Astrocyte of the hippocampus (primary cell): ENCODE measurements at regions not wholly inside any gene's neighbourhood (a gene's known extent, or its start where the extent isn't known, plus 50 kb on each side); places are given as distances from the start of the nearest gene placed in this dataset.
"Not testable (repeated sequence)": the region's sequence is repeated elsewhere in the genome, so short reads cannot be mapped to it uniquely, and the experiment has no call there.

Source experiments
- DNase-seq: peaks from one replicate; pipeline ENCODE4 v3.0.0; 2011; ENCODE audit warnings: low read depth, low spot score

DNA sequence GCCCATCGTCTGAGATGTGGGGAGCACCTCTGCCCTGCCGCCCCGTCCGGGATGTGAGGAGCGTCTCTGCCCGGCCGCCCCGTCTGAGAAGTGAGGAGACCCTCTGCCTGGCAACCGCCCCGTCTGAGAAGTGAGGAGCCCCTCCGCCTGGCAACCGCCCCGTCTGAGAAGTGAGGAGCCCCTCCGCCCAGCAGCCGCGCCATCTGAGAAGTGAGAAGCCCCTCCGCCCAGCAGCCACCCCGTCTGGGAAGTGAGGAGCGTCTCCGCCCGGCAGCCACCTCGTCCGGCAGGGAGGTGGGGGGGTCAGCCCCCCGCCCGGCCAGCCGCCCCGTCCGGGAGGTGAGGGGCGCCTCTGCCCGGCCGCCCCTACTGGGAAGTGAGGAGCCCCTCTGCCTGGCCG lies 267.2 kb downstream of the MEF2C start:
- not testable (repeated sequence) for DNase-seq

GRCh38 chr5:88613051-88613450 lies 269.9 kb downstream of the MEF2C start:
- no peak for DNase-seq

- no peak for DNase-seq
Observed at GRCh38 chr5:88610586-88610985, 272.4 kb downstream of the MEF2C start.

DNA sequence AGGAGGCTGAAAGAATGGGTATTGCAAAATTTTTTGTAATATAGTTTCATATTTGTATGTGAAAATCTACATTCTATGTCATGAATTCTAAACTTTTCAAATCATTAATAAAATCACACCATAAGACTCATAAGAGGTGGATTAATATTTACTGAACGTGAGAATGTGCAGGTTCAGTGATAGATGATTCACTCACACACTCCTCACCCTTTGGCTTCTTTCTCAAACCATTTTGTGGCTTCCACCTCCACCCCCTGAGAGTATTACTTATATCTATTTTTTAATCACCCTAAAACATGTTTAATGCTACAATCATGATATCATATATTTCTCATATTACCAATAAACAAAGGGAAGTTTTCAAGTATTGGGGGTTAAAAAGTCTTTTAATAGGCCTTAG lies 275.5 kb downstream of the MEF2C start:
- DNase-seq: no peak

DNA sequence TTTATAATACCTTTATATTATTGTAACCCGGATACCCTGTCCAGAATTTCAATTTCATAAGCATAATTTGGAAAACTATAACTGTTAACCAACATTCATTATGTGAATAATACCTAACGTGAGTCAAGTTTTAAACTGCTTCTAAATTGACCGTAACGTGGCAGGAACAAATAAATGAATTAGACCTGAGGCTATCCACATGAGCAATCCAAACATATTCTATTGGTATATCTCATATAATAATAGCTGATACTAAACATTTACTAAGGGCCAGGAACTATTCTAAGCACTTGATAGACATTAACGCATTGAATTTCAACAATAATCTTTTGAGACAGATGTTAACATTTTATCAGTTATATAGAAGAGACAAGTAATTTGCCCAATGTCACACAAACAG lies 276.4 kb downstream of the MEF2C start:
- DNase-seq: no peak

DNA sequence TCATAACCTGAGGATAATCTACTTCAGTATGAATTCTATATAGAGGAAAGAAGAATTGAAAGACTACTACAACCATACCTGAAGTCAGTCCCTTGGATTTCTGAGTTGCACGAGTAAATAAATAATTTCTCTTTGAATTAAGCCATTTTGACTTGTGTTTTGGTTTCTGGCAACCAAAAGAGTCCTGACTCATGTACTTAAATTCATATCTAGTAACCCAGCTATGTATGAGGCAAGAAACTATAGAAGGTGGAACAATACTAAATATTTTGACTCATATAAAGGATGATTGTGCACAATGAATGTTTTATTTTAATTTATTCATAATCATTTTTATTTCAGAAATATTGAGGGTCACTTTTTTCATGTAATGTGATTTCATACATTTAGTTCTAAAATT lies 276.8 kb downstream of the MEF2C start:
- DNase-seq: no peak

- DNase-seq: no peak
Observed at GRCh38 chr5:88602584-88602983, 280.4 kb downstream of the MEF2C start.

- DNase-seq: no peak
Observed at GRCh38 chr5:88594441-88594840, 288.5 kb downstream of the MEF2C start.

DNA sequence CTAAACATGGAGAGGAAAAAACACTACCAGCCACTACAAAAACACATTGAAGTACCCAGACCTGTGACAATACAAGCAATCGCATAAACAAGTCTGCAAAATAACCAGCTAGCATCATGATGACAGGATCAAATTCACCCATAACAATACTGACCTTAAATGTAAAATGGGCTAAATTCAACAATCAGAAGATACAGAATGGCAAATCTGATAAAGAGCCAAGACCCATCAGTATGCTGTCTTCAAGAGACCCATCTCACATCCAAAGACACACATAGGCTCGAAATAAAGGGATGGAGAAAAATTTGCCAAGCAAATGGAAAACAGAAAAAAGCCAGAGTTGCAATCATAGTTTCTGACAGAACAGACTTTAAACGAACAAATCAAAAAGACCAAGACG lies 294.4 kb downstream of the MEF2C start:
- no peak for DNase-seq

GRCh38 chr5:88583471-88583870 lies 299.5 kb downstream of the MEF2C start:
- DNase-seq: no peak

DNA sequence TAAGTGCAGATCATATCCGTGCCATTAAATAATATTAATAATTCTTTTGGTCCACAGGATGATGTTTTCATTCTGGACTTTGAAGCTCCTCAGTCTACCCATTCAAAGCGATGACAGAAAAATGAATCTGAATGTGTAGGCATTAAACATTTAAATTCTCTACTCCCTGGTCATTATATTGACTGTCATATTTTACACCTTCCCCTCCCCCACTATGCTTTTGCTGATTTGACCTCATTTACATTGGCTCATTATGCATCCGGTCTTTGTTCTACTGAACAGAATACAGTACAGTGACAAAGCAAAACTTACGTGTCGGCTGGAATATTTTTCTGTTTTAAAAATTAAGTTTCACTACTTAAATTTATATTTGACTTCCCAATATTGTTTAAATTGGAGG lies 289.7 kb upstream of the TMEM161B start:
- no peak for DNase-seq

DNA sequence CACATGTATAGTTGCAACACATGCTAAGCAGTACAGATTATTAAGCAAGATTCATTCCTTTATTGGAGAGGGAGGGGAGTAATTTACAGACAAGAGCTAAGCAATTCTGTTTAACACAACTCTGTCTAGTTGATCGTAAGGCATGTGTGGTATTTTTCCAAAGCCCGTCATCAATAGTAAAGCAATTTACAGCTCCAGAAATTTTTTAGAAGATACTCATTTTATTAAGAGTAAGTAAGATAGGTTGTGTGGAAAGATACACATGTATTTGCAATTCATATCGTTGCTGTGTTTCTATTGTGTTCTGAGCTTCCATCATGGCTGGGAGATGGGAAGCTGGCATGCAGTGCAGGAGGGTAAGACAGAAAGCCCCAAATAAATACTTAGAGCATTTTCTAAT lies 289.2 kb upstream of the TMEM161B start:
- DNase-seq: no peak

GRCh38 chr5:88557131-88557530 lies 288.5 kb upstream of the TMEM161B start:
- no peak for DNase-seq

- peak; percentile 75 for DNase-seq
Observed at GRCh38 chr5:88556406-88556805, 287.8 kb upstream of the TMEM161B start.

DNA sequence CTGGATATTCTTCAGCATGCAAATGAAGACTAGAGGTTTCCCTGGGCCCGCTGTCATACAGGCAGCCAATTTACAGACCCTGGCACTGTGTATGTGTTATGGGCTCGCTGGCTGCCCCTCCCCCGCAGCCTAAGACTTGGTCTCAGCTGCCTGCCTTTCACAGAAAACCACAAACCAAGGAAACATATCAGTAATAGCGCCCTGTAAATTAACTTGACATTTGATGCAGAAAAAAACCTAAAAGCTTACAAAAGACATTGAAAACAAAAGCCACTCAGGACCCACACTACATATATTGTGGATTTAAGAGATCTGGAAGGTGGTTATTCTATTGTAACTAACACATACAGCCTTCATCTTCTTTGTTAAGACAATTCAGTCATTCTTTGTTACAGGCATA lies 287.0 kb upstream of the TMEM161B start:
- DNase-seq: peak; percentile 85

DNA sequence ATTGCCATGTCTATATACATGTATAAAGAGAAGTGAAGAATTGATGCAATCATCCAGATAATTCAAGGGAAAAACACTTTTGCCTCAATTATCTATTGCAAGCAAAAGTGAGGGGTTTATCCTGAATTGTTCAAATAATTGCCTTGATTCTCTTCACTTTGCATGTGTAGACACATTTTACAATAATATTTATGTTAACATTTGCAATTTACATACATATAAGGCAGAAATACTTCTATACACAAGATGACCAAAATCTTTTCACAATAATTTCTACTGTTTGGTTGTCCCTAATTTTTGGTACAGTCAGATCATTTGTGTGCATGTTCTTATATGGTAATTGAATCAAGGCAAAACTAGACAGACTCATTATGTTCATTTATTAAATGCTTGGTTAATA lies 285.3 kb upstream of the TMEM161B start:
- DNase-seq: no peak

DNA sequence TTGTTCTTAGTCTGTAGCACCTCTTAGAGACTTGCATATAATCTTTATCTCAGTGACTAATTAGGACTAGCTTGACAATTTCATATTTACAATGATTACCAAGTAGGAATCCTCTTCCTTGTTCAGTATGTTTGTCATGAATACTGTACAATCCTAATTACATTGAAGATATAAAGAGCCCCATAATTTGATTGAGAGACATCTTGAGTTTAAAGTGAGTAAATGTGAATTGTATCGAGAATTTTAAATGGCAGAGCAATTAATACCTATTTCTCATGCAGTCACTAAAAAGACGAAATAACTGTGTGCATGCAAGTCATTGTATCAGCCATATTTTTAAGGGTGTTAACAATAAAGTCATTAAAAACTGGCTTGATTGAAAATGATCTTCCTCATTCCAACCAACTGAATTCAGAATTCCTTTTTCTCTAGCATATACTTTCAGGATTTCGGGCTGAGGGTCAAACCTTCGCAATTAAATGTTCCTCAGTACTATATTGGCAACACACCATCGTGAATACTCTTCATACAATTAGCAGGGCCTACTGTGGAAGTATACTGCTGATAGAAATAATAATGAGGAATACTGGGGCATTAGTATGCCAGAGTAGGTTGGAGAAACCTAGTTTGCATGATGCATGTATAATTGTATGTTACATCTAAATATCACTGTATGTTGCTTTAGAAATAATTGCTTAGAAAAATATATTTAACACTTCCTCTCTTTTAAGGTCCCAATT lies 284.7 kb upstream of the TMEM161B start:
- no peak for DNase-seq

DNA sequence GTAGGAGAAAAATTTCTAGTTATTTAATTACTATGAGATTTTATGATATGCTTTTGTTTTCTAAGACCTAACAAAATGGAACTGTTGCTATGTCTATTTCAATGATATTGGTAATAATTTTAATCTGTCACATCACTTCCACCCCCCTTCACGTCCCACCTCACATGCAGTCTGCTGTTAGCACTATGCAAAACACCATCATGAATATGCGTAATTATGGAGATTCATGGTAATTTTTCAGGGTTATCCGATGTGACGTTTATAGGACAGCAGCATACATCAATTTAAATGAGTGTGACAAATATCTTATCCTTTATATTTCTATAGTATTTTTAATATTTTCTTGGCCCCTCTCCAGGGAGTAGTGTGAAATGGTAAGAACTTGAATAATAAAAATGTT lies 283.8 kb upstream of the TMEM161B start:
- DNase-seq: no peak

DNA sequence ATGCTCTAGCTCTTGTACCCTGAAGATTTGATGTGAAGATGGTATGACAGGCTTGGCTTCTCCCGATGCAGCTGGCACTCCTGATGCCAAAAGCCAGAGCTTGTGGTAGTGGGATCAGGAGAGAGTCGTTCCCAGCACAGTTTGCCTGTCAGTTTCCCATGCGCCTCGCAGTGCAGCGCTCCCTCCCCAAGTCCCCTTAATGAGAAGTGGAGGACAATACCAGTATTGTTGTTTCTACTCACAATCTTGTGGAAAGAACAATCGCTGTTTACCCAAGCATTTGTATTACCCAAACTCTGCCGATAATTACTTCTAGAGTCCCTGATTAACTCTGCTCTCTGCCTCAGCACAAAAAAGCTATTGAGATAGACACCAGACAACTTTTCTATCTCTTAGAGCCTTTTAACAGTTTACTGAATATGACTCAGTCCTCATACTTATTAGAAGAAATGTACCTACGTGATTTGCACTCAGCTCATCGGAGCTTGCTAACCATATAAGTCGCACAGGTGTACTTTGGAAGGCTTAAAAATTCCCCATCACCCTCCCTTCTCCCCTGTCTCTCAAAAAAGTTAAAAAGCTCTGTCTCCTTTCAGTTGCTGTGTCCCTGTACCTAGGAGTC lies 283.2 kb upstream of the TMEM161B start:
- peak; percentile 44 for DNase-seq

DNA sequence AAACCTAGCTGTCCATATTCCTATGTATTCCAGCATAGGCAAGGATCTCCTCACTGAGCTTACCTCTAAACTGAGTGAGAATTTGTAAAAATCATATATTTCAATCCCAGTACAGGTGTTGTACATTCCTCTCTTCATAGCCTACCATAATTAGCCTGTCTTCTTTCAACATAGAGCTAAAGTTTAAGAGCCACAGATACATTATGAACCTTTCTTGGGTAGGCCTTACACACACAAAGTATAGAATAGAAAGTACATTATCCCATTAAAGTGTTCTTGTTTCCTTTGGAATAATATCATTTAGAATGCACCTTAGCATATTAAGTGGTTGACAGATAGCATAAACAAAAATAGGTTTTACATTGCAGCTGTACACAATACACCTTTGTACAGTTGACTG lies 282.1 kb upstream of the TMEM161B start:
- DNase-seq: no peak

DNA sequence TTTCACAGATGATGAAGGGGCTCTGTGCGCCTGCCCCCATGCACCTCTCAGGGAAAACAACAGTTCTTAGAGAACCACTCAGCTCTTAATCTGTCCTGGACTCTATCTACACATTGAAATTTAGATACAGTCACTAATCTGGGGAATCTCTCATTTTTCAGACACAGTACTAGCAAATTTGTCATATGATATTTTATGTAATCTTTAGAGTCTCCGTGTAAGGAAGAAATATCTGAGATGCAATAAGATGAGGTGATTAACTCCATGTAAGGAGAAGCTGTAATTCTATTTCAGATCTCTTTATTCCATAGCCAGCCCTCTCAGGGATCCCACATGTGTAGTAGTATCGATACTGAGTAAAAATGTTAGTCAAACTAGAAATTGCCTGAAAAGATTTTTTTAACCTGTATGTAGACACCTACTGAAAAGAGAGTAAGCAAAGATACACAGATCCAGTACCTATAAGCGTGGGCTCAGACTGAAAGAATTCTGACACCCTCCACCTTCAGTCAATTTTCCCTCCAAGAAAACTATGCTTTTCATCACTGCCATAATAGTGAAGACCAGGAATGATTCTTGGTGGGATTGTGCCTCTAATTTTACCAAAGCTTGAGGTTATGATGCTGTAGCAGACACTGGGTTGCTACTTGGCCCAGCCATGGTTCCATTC lies 279.6 kb upstream of the TMEM161B start:
- no peak for DNase-seq

DNA sequence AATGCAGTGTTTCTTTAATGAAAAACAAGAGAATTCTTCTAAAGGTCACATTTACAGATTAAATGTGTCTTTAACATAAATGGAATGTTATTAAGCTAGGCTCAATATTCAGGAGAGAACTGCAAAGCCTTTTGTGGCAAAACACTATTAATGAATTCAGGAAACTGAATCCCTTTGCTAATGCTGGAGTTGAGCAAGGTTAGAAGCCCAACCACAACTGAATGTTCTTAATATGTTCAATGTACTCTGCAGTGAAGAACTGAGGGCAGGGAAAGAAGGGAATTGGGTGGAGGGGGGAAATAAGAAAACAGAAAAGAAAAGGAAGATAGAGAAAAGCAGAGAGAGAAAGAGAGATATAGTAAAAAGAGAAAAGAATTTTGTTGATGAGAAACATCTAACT lies 276.7 kb upstream of the TMEM161B start:
- peak; percentile 11 for DNase-seq

DNA sequence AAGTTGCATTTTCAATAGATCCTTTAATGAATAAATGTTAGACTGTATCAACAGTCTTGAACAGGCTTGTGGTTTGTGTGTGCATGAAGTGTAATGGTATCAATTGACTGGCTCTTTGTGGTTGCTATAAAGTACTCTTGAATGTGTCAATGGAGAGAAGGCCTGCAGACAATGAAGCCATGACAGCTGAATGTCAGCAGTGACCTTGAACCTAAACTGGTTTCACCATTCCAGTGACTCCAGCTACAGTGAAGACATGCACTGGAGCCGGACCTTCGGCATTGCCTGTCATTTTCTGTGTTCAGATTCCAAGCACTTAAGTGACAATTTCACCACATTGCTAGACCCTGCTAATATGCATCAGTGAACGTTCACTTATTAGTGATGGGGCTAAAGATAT lies 276.0 kb upstream of the TMEM161B start:
- DNase-seq: peak; percentile 45
